ENCODE measurements at regions not wholly inside any gene's neighbourhood (a gene's known extent, or its start where the extent isn't known, plus 50 kb on each side); places are given as distances from the start of the nearest gene placed in this dataset.
A peak's percentile ranks its signal among the peaks of the same experiment; 100 is the strongest.

DNA sequence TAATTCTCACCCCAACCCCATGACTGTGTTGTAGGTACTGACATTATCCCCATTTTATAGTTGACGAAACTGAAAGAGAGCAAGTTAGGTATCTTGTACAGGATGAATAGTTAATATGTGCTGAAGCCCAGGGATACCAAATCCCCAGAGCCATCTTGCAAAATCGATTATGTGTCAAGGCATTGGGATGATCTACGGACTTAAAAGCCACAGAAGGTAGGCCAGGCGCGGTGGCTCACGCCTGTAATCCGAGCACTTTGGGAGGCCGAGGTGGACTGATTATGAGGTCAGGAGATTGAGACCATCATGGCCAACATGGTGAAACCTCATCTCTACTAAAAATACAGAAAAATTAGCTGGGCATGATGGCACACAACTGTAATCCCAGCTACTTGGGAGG, 242.4 kb upstream of the RHOBTB1 start:
- Histone ChIP-seq H3K27ac (ENCODE audit: low read length) (no peak overlapping the region), H3K4me1 (ENCODE audit: control insufficient read depth, insufficient read depth, low read length) (no peaks in the 10 kb centered on the region), H3K27me3 (ENCODE audit: control insufficient read depth, insufficient read depth) (no peaks in the 10 kb centered on the region), H3K4me3 (ENCODE audit: low read length) (no peak overlapping the region), H3K9me3 (ENCODE audit: control insufficient read depth, low read length) (no peaks in the 10 kb centered on the region)
- no peak for DNase-seq
- WGBS: 93% methylated on average over 8 of the region's 8 CpGs
- no peak for ATAC-seq
- intact Hi-C loops (cut with DNase I): no loop called here

- no peak overlapping the region for H3K27ac ChIP-seq (ENCODE audit: low read length)
- DNase-seq: no peak
- no peaks in the 10 kb centered on the region for H3K27me3 ChIP-seq (ENCODE audit: control insufficient read depth, insufficient read depth)
- intact Hi-C loops (cut with DNase I): no loop called here
- no peak for ATAC-seq
- no peaks in the 10 kb centered on the region for H3K9me3 ChIP-seq (ENCODE audit: control insufficient read depth, low read length)
- H3K4me3 ChIP-seq (ENCODE audit: low read length): no peak overlapping the region
- no peaks in the 10 kb centered on the region for H3K4me1 ChIP-seq (ENCODE audit: control insufficient read depth, insufficient read depth, low read length)
- 86% methylated on average over 2 of the region's 2 CpGs for WGBS
These were observed 240.4 kb upstream of the RHOBTB1 start for GRCh38 chr10:61184429-61184828.

GRCh38 chr10:61183967-61184366, 240.0 kb upstream of the RHOBTB1 start:
- DNase-seq: no peak
- Histone ChIP-seq H3K27me3 (ENCODE audit: control insufficient read depth, insufficient read depth) (no peaks in the 10 kb centered on the region), H3K4me1 (ENCODE audit: control insufficient read depth, insufficient read depth, low read length) (no peaks in the 10 kb centered on the region), H3K27ac (ENCODE audit: low read length) (no peak overlapping the region), H3K9me3 (ENCODE audit: control insufficient read depth, low read length) (no peaks in the 10 kb centered on the region), H3K4me3 (ENCODE audit: low read length) (no peak overlapping the region)
- intact Hi-C loops (cut with DNase I): no loop called here
- 81% methylated on average over 1 of the region's 1 CpG for WGBS
- ATAC-seq: no peak

GRCh38 chr10:61181832-61182231, 237.8 kb upstream of the RHOBTB1 start:
- Histone ChIP-seq H3K27ac (ENCODE audit: low read length) (no peak overlapping the region), H3K9me3 (ENCODE audit: control insufficient read depth, low read length) (no peaks in the 10 kb centered on the region), H3K4me1 (ENCODE audit: control insufficient read depth, insufficient read depth, low read length) (no peaks in the 10 kb centered on the region), H3K27me3 (ENCODE audit: control insufficient read depth, insufficient read depth) (no peaks in the 10 kb centered on the region), H3K4me3 (ENCODE audit: low read length) (no peak overlapping the region)
- intact Hi-C loops (cut with DNase I): no loop called here
- ATAC-seq: no peak
- no peak for DNase-seq
- 82% methylated on average over 3 of the region's 3 CpGs for WGBS

- H3K27me3 ChIP-seq (ENCODE audit: control insufficient read depth, insufficient read depth): no peaks in the 10 kb centered on the region
- ATAC-seq (no peak), DNase-seq (no peak)
- no peak overlapping the region for H3K27ac ChIP-seq (ENCODE audit: low read length)
- H3K4me1 ChIP-seq (ENCODE audit: control insufficient read depth, insufficient read depth, low read length): no peaks in the 10 kb centered on the region
- intact Hi-C loops (cut with DNase I): no loop called here
- no peak overlapping the region for H3K4me3 ChIP-seq (ENCODE audit: low read length)
- 73% methylated on average over 3 of the region's 3 CpGs for WGBS
- H3K9me3 ChIP-seq (ENCODE audit: control insufficient read depth, low read length): no peaks in the 10 kb centered on the region
These were observed 235.8 kb upstream of the RHOBTB1 start for GRCh38 chr10:61179771-61180170.

GRCh38 chr10:61176424-61176823, 232.4 kb upstream of the RHOBTB1 start:
- no peak for DNase-seq
- Histone ChIP-seq H3K9me3 (ENCODE audit: control insufficient read depth, low read length) (no peaks in the 10 kb centered on the region), H3K27ac (ENCODE audit: low read length) (no peak overlapping the region), H3K4me3 (ENCODE audit: low read length) (no peak overlapping the region), H3K4me1 (ENCODE audit: control insufficient read depth, insufficient read depth, low read length) (no peaks in the 10 kb centered on the region), H3K27me3 (ENCODE audit: control insufficient read depth, insufficient read depth) (no peaks in the 10 kb centered on the region)
- intact Hi-C loops (cut with DNase I): no loop called here
- WGBS: 55% methylated on average over 3 of the region's 3 CpGs
- ATAC-seq: no peak

GRCh38 chr10:61175316-61175715, 231.3 kb upstream of the RHOBTB1 start:
- no peaks in the 10 kb centered on the region for H3K27me3 ChIP-seq (ENCODE audit: control insufficient read depth, insufficient read depth)
- ATAC-seq: peak in 1 of 2 donors; percentile 62
- no peaks in the 10 kb centered on the region for H3K9me3 ChIP-seq (ENCODE audit: control insufficient read depth, low read length)
- no peaks in the 10 kb centered on the region for H3K4me1 ChIP-seq (ENCODE audit: control insufficient read depth, insufficient read depth, low read length)
- no peak overlapping the region for H3K27ac ChIP-seq (ENCODE audit: low read length)
- no peak overlapping the region for H3K4me3 ChIP-seq (ENCODE audit: low read length)
- intact Hi-C loops (cut with DNase I): no loop called here
- DNase-seq: no peak

DNA sequence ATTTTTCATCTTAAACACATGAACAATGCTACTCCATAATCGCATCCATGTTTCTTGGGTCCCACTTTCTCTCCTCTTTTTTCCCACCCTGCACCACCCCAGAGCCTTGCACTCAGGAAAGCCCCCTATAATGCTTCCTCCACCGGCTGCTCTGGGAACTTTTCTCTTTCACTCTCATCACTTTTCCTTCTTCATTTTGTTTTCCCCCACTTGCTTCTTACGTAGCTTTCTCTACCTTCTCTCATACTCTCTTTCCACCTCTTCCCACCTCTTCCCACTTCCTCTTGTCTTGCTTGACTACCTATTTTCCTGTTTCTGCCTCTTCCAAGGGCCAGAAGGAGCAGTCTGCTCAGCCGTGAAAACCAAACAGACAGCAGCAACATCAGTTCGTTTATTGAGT, 229.5 kb upstream of the RHOBTB1 start:
- no peaks in the 10 kb centered on the region for H3K27me3 ChIP-seq (ENCODE audit: control insufficient read depth, insufficient read depth)
- no peak for ATAC-seq
- H3K27ac ChIP-seq (ENCODE audit: low read length): no peak overlapping the region
- H3K4me1 ChIP-seq (ENCODE audit: control insufficient read depth, insufficient read depth, low read length): no peaks in the 10 kb centered on the region
- WGBS: 89% methylated on average over 5 of the region's 5 CpGs
- H3K9me3 ChIP-seq (ENCODE audit: control insufficient read depth, low read length): no peaks in the 10 kb centered on the region
- no peak overlapping the region for H3K4me3 ChIP-seq (ENCODE audit: low read length)
- intact Hi-C loops (cut with DNase I): no loop called here
- DNase-seq: no peak

GRCh38 chr10:61172182-61172926, 228.4 kb upstream of the RHOBTB1 start:
- ATAC-seq: no peak
- no peaks in the 10 kb centered on the region for H3K27me3 ChIP-seq (ENCODE audit: control insufficient read depth, insufficient read depth)
- 83% methylated on average over 5 of the region's 5 CpGs for WGBS
- intact Hi-C loops (cut with DNase I): no loop called here
- DNase-seq: no peak
- H3K9me3 ChIP-seq (ENCODE audit: control insufficient read depth, low read length): no peaks in the 10 kb centered on the region
- no peaks in the 10 kb centered on the region for H3K4me1 ChIP-seq (ENCODE audit: control insufficient read depth, insufficient read depth, low read length)
- H3K27ac ChIP-seq (ENCODE audit: low read length): no peak overlapping the region
- no peak overlapping the region for H3K4me3 ChIP-seq (ENCODE audit: low read length)

DNA sequence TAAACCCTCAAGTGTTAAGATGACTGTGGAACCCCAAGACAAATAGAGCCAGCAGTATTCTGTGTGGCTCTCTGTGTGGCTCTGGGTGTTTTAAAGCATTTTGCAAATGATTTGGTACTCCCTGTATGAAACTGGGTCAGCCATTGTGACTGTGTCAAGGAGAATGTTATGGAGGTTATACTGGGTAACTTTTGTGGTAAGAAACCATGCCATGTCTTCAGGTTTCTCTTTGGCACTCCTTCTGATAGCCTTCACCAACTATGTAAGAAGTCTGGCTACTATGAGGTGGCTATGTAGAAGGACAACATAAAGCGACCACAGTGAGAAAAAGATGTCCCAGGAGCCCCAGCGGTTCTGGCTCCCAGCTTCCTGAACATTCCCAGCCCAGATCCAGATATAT, 226.6 kb upstream of the RHOBTB1 start:
- Histone ChIP-seq H3K4me3 (ENCODE audit: low read length) (no peak overlapping the region), H3K27ac (ENCODE audit: low read length) (no peak overlapping the region), H3K27me3 (ENCODE audit: control insufficient read depth, insufficient read depth) (no peaks in the 10 kb centered on the region), H3K4me1 (ENCODE audit: control insufficient read depth, insufficient read depth, low read length) (no peaks in the 10 kb centered on the region), H3K9me3 (ENCODE audit: control insufficient read depth, low read length) (no peaks in the 10 kb centered on the region)
- DNase-seq (no peak), ATAC-seq (no peak)
- 81% methylated on average over 2 of the region's 2 CpGs for WGBS
- intact Hi-C loops (cut with DNase I): no loop called here

DNA sequence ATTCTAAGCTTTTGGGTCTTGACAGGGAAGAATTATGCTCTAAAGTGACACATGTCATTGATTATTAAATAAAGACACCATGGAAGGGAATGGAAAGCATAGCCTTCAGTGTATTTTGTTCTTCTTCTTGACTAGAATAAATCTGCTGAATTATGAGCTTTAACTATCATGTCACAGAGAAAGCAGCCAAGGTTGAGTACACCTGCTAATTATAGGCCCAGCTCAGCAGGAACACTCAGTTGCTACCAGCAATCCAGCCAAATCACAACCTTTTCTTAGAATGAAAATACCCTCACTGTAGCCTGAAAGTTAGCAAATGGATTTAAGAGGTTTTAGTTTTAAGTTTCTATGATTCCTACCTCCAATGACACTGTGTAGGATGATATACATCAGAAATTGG, 225.3 kb upstream of the RHOBTB1 start:
- H3K27me3 ChIP-seq (ENCODE audit: control insufficient read depth, insufficient read depth): no peaks in the 10 kb centered on the region
- no peaks in the 10 kb centered on the region for H3K9me3 ChIP-seq (ENCODE audit: control insufficient read depth, low read length)
- DNase-seq: no peak
- intact Hi-C loops (cut with DNase I): no loop called here
- peak in 1 of 2 donors; percentile 59 for ATAC-seq
- no peak overlapping the region for H3K4me3 ChIP-seq (ENCODE audit: low read length)
- H3K27ac ChIP-seq (ENCODE audit: low read length): no peak overlapping the region
- no peaks in the 10 kb centered on the region for H3K4me1 ChIP-seq (ENCODE audit: control insufficient read depth, insufficient read depth, low read length)

- DNase-seq: no peak
- H3K9me3 ChIP-seq (ENCODE audit: control insufficient read depth, low read length): no peaks in the 10 kb centered on the region
- H3K27ac ChIP-seq (ENCODE audit: low read length): no peak overlapping the region
- ATAC-seq: no peak
- intact Hi-C loops (cut with DNase I): no loop called here
- H3K4me1 ChIP-seq (ENCODE audit: control insufficient read depth, insufficient read depth, low read length): no peaks in the 10 kb centered on the region
- no peak overlapping the region for H3K4me3 ChIP-seq (ENCODE audit: low read length)
- 89% methylated on average over 1 of the region's 1 CpG for WGBS
- H3K27me3 ChIP-seq (ENCODE audit: control insufficient read depth, insufficient read depth): no peaks in the 10 kb centered on the region
These were observed 222.5 kb upstream of the RHOBTB1 start for GRCh38 chr10:61166489-61166888.

Measured in right cardiac atrium (tissue), 5 donors.